Right lobe of liver (tissue), 4 donors: ENCODE measurements at regions not wholly inside any gene's neighbourhood (a gene's known extent, or its start where the extent isn't known, plus 50 kb on each side); places are given as distances from the start of the nearest gene placed in this dataset.

Experiments
- POLR2A ChIP-seq: fragments of 450-650 bp; IDR thresholded peaks from one replicate; pipeline ENCODE4 v1.6.1; 2017; ENCODE audit warnings: antibody characterized with exemption, mild to moderate bottlenecking
- TF ChIP-seq, protein P1 (sequence below), 4 donors: fragments of 200-600 bp in 3 of 4; fragments of 450-650 bp in 1 of 4; IDR thresholded peaks; one replicate each; pipeline versions ENCODE4 v1.5.1 to v1.8.0; 2016 to 2022; ENCODE audit warnings: antibody characterized with exemption in 4 of 4, mild to moderate bottlenecking in 2 of 4
- donor health status: DM: no; HTN: no; CAD: no.
- donor health status: DM: no; HTN: no; CAD: no.
- donor health status: DM: no; HTN: yes; CAD: no.

DNA sequence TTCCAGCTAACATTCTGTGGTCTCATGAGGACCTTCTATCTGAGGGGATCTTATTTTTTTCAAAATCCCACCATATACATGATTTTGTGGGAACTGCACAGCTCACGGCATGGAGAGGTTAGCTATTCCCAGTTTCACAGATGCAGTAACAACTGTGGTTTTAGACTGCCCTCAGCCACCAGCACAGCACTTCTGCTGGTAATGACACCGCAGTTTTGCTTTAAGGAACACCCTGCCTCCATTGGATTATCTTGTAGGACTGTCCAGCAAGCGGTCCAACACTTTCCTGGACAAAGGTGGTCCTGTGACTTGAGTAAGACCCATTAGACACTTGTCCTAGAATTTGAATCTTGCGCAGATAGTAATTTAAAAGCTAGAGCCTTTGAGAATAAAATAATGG lies 65.3 kb upstream of the SMNDC1 start:
- TF ChIP-seq, protein P1, sequence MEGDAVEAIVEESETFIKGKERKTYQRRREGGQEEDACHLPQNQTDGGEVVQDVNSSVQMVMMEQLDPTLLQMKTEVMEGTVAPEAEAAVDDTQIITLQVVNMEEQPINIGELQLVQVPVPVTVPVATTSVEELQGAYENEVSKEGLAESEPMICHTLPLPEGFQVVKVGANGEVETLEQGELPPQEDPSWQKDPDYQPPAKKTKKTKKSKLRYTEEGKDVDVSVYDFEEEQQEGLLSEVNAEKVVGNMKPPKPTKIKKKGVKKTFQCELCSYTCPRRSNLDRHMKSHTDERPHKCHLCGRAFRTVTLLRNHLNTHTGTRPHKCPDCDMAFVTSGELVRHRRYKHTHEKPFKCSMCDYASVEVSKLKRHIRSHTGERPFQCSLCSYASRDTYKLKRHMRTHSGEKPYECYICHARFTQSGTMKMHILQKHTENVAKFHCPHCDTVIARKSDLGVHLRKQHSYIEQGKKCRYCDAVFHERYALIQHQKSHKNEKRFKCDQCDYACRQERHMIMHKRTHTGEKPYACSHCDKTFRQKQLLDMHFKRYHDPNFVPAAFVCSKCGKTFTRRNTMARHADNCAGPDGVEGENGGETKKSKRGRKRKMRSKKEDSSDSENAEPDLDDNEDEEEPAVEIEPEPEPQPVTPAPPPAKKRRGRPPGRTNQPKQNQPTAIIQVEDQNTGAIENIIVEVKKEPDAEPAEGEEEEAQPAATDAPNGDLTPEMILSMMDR (IDR thresholded peaks at IDR 0.05) = no peak
- no peak for TF ChIP-seq POLR2A
